HG03460 (cell line): ENCODE measurements at regions not wholly inside any gene's neighbourhood (a gene's known extent, or its start where the extent isn't known, plus 50 kb on each side); places are given as distances from the start of the nearest gene placed in this dataset.
"Not testable (repeated sequence)": the region's sequence is repeated elsewhere in the genome, so short reads cannot be mapped to it uniquely, and the experiment has no call there.

Experiments
- ATAC-seq: cut with Tn5 transposase; IDR thresholded peaks from one replicate; pipeline ENCODE4 v1.9.1; 2021; ENCODE audit not compliant: unreplicated experiment

GRCh38 chr11:96508861-96509260, 119.0 kb downstream of the JRKL start:
- no peak for ATAC-seq

DNA sequence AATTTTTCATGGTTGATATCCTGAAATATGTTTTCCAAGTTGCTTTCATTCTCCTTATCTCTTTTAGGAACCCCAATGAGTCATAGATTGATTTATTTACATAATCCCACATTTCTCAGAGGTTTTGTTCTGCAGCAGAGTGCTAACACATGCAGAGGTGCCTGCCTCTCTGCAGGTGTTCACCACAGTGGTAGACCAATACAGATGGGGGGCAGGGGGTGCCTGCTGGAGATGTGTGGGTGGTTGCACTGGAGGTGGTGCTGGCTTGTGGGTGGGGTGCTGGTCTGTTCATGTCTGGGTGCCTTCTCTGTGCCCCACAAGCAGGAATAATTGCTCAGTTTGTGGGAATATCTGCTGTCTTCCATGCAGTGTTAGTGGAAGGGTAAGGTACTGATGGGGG, 131.1 kb downstream of the JRKL start:
- ATAC-seq = no peak

GRCh38 chr11:96523656-96524055, 133.8 kb downstream of the JRKL start:
- no peak for ATAC-seq

DNA sequence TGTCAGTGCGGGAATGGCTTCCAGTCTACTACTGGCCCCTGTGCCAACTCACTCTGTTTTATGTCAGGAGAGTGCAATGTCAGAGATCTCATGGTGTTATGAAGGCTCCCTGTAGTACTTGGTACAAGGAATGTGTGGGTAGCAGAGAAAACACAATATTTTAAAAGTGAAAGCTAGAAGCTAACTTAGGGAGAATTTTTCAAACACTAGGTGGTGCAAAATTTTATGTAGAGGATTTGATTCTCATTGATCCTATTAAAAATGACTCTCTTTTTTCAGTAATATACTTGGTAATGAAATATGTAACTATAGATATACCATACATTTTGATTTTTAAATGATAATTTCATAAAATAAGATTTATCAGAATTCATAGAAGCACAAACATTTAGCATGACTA, 134.7 kb downstream of the JRKL start:
- ATAC-seq = no peak

GRCh38 chr11:96530473-96530872, 140.7 kb downstream of the JRKL start:
- ATAC-seq = no peak

DNA sequence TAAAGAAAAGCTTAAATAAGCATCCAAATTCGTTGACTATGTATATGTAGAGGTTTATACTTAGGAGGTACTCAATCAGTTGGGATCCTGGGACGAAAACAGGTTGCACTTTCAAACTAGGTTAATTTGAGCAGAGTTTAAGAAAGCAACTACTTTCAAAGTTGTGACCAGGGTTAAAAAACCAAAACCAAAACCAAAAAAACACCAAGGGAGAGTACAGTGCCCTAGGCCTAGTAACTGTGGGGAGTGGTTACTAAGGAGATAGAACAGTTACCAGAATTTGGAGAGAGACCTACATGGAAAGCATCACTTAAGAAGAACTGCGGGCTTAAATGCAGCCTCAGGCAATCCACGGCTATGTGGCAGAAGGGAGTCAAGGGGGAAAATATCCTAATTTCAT, 148.3 kb downstream of the JRKL start:
- ATAC-seq = no peak

GRCh38 chr11:96538622-96539021, 148.8 kb downstream of the JRKL start:
- no peak for ATAC-seq

DNA sequence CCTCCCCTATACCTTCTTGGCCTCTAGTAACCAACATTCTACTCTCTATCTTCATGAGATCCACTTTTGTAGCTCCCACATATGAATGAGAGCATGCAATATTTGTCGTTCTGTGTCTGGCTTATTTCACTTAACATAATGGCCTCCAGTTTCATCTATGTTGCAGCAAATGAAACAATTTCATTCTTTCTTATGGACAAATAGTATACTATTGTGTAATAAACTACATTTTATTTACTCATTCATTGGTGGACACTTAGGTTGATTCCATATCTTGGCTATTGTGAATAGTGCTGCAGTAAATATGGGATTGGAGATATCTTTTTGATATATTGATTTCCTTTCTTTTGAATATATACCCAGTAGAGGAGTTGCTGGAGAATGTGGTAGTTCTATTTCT, 151.1 kb downstream of the JRKL start:
- ATAC-seq = no peak

DNA sequence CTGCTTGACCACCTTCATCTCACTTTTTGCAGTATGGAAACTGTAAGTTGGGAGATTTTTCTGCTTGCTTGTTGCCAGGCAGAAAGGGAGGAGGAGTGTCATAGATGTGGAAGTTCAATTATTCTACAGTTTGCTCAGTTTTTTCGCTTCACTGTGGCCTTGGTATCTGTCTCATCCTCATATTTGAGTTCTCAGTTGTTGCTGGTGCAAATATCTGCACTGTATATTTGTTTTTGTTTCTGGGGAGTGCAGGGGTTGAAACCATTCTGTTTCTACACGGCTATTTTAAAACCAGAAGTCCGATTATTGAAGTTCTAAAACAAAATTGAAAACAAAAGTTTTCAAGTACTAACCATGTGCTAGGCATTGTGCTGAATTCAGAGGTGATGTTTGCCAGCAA, 153.4 kb downstream of the JRKL start:
- no peak for ATAC-seq

DNA sequence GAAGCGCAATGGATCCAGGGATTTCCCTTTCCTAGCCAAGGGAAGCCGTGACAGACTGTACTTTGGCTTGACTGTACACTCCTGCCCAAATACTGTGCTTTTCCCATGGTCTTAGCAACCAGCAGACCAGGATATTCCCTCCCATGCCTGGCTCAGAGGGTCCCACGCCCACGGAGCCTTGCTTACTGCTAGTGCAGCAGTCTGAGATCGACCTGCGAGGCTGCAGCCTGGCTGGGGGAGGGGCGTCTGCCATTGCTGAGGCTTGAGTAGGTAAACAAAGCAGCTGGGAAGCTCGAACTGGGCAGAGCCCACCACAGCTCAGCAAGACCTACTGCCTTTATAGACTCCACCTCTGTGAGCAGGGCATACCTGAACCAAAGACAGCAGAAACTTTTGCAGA, 155.4 kb downstream of the JRKL start:
- not testable (repeated sequence) for ATAC-seq

DNA sequence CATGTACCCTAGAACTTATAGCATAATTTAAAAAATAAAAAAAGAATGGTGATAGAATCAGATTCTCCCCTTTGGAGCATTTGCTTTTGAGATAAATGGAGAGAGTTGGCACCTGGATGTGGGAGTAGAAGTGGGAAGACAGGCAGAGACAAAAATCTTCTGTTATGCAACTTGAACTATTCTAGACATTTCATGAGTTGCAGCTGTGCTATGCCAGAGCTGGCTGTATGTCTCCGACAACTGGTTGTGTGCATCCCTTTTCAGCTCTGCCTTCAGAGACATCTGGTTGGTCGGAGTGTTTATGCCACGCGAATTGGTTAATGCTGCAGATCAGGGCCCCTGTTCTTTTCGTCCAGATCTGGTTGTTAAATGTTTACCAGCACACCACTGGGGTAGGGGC, 161.3 kb downstream of the JRKL start:
- ATAC-seq = no peak

- no peak for ATAC-seq
Observed at GRCh38 chr11:96554236-96554820, 164.5 kb downstream of the JRKL start.

- ATAC-seq = not testable (repeated sequence)
Observed at GRCh38 chr11:96555826-96556225, 166.0 kb downstream of the JRKL start.

DNA sequence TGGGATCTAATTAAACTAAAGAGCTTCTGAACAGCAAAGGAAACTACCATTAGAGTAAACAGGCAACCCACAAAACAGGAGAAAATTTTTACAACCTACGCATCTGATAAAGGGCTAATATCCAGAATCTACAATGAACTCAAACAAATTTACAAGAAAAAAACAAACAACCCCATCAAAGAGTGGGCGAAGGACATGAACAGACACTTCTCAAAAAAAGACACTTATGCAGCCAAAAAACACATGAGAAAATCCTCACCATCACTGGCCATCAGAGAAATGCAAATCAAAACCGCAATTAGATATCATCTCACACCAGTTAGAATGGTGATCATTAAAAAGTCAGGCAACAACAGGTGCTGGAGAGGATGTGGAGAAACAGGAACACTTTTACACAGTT, 170.9 kb downstream of the JRKL start:
- not testable (repeated sequence) for ATAC-seq

DNA sequence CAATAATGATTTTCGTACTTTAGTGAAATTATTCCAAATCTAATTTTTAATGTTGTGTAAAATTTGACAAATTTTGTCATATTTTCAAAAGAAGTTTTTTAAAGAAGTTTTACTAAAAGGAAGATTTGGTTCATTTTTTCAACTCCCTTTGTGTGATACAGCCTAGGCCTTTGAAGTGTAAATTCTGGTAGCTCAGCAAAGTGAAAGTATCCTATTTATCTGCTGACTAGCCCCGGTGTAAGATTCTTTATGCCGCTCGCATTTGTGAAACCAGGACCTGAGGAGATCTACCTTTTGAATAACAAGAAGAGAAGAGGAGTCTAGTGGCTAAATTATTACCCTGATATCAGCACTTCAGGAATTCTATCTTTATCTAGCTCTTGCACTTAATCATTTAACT, 177.4 kb downstream of the JRKL start:
- no peak for ATAC-seq

DNA sequence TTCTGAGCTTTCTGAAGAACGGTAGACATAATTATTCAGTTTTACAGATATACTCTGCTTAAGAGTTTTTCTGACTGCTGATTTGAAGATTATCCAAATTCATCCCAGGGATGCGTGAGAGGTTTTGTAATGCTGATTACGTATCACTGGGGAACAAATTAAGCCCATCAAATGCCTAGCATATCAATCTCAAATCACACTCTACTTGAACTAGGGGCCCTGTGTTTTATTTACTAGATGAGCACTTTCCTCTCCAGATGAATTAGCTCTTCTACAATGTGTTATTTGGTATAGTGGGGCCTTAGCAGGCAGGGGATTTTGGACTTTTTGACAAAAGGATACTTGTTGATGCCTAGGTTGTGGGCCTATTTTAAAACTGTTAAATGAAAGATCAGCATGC, 177.9 kb downstream of the JRKL start:
- ATAC-seq = no peak

GRCh38 chr11:96576383-96576782, 186.6 kb downstream of the JRKL start:
- ATAC-seq = no peak

DNA sequence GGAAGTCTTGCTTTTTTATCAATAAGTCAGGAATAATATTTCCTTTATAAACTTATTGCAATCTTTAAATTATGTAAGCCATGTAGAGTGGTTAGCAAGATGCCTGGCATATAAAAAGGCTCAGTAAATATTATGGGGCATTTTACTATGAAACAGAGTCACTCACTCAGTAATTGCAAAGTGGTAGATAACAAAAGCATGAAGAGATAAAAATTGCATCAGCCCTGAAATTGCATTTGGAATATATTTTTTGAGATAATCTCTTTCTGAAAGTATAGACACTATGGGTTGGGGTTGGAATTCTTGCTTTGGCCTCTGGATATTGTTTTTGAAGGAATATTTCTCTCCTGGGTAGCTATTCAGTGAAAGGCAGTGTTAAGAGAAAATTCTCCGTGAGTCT, 188.6 kb downstream of the JRKL start:
- no peak for ATAC-seq

DNA sequence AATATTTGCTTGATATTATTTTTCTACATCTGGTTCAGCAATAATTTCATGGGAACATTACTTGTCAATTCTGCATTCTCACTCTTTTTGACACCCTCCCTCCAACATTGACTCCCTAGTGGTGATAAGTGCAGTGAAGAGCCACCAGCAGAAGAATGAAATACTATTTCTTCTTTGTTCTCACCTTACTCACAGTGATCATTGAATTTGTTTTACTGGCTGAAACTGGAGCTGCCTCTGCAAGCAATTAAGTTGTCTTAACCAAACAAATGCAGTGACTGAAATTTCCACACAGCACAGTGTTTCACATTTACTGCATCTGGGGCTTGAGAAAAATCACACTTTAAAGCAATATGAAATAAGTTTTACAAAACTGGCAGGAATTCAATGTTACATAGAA, 189.8 kb downstream of the JRKL start:
- no peak for ATAC-seq

- ATAC-seq = no peak
Observed at GRCh38 chr11:96580476-96581040, 190.7 kb downstream of the JRKL start.

DNA sequence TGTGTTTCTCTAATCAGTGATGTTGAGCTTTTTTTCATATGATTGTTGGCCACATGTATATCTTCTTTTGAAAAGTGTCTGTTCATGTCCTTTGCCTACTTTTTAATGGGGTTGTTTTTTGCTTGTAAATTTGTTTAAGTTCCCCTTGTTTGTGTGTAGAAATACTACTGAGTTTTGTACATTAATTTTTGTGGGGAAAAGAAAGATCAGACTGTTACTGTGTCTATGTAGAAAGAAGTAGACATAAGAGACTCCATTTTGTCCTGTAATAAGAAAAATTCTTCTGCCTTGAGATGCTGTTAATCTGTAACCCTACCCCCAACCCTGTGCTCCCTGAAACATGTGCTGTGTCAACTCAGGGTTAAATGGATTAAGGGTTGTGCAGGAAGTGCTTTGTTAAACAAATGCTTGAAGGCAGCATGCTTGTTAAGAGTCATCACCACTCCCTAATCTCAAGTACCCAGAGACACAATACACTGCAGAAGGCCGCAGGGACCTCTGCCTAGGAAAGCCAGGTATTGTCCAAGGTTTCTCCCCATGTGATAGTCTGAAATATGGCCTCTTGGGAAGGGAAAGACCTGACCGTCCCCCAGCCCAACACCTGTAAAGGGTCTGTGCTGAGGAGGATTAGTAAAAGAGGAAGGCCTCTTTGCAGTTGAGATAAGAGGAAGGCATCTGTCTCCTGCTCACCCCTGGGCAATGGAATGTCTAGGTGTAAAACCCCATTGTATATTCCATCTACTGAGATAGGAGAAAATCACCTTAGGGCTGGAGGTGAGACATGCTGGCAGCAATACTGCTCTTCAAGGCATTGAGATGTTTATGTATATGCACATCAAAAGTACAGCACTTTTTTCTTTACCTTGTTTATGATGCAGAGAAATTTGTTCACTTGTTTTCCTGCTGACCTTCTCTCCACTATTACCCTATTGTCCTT, 196.4 kb downstream of the JRKL start:
- not testable (repeated sequence) for ATAC-seq

GRCh38 chr11:96588793-96589192, 199.0 kb downstream of the JRKL start:
- ATAC-seq = not testable (repeated sequence)
